UCSD-AML1 (cell line): ENCODE measurements at regions not wholly inside any gene's neighbourhood (a gene's known extent, or its start where the extent isn't known, plus 50 kb on each side); places are given as distances from the start of the nearest gene placed in this dataset.
"Not testable (repeated sequence)": the region's sequence is repeated elsewhere in the genome, so short reads cannot be mapped to it uniquely, and the experiment has no call there.

Experiments used
- DNase-seq: peaks from one replicate; lab custom pipeline; 2025; ENCODE audit not compliant: unreplicated experiment; lab: John Stamatoyannopoulos, UW

DNA sequence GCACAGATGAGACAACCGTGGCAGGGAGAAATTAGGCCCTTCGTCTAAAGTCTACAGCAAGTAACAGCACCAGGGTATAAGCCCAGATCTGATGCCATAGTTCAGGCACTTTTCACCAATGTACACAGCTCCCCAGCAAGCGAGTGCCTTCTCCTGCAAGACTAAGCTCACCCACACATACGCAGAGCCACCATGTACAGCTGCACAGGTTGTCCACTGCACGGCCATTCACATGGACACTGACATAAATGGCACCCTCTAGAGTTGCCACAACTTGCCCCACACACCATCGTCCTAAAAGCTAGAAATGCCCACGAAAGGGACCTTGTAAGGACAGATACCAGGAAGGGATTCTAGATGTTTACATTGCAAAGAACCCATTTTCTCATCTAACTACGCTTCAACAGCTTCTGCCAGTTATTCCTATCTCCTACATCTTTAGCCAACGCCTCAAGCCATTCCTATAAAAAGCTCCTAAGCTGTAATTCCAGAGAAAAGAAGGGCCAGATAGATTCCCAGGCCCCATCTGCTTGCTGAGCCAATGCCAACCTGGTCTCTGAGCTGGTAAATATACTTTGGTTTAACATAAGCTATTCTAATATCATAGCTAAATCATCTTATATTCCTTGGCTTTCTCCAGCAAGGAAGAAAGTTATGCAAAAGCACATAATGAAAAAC, 174.0 kb upstream of the KAZN start:
- no peak for DNase-seq

DNA sequence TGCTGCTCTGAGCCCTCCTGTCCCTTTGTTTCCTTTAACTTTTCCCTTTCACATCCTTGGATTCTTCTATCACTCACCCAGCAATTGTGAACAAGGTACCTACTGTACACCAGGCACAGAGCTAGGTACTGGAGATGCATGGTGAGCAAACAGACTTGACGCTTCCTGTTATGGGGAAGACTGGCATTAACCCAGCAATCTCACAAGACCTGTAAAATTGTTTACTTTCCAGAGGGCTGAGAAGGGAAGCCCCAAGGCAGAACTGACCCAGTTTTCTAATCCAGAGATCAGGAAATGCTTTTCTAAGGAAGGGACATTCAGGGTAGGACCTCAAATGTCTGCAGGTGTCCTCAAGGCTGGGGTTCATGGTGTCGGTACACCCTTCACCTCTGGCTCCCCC, 171.6 kb upstream of the KAZN start:
- DNase-seq, result no peak

DNA sequence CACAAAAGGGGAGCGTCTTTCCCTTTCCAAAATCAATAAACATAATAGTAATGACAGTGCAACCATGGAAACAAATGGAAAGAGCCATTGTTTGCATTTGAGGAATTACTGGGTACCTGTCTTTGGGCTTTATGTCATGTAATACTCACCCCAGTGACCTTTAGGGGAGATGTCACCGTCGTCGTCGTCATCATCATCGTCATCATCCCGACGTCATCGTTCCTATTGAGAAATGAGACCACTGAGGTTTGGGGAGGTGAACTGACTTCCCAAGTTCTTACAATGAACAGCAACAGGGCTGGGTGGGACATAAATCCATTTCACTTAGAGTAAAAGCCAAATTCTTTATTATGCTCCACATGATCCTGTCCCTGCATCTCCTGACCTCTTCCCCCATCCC, 168.9 kb upstream of the KAZN start:
- no peak for DNase-seq

DNA sequence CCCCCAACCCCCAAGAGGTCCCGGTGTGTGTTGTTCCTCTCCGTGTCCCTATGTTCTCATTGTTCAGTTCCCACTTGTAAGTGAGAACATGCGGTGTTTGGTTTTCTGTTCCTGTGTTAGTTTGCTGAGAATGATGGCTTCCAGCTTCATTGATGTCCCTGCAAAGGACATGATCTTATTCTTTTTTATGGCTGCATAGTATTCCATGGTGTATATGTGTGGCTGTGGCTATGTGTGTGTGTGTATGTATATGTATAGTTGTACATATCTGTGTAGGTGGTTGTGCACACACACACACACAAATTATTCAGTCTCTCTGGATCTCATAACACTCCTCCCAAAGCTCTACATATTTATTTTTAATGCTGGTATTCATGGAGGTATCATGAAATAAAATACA, 165.8 kb upstream of the KAZN start:
- DNase-seq, result not testable (repeated sequence)

DNA sequence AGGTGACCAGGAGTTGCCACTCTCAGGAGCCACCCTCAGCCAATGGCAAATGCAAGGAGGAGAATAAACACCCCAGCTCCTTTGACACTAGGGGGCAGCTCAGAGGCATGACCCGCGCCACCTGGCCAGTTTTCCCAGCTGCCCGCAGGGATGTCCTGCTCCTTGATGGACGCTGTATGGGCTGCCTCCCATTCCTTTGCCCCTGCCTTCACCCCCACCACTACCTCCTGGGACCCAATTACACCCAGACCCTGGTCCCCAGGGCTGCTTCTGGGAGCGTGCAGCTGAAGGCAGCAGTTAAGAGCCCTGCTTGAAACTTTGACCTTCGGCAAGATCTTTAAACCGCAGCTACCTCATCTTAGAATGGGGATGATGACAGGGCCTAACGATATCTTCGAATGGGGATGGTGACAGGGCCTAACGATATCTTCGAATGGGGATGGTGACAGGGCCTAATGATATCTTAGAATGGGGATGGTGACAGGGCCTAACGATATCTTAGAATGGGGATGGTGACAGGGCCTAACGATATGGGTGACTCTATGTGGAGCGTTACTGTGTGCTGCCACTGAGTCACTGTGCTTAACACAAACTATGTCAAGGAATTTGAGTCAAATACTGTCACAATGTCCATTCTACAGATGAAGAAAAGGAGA, 163.0 kb upstream of the KAZN start:
- DNase-seq, result no peak

DNA sequence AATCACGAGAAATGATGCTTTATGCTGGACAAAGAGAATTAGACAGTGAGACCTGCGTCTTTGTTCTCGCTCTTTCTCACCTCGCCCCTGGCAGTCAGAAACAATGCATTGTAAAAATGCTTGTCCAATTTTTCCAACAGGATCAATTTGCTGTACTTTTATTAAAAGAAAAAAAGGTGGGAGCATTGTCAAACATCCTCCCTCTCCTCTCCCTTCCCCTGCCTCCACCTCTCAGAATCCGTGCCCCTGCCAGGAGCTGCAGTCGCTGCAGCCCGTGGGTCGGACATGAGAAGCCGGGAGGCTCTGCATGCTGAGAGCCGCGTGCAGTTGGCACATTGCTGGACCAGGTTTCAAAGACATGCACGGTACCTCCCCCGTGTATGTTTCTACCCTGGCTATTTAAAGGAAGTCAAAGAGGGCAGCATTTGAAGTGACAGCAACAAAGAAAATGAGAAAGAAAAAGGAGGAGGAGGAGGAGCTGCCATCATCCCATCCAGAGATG, 161.0 kb upstream of the KAZN start:
- DNase-seq, result no peak

DNA sequence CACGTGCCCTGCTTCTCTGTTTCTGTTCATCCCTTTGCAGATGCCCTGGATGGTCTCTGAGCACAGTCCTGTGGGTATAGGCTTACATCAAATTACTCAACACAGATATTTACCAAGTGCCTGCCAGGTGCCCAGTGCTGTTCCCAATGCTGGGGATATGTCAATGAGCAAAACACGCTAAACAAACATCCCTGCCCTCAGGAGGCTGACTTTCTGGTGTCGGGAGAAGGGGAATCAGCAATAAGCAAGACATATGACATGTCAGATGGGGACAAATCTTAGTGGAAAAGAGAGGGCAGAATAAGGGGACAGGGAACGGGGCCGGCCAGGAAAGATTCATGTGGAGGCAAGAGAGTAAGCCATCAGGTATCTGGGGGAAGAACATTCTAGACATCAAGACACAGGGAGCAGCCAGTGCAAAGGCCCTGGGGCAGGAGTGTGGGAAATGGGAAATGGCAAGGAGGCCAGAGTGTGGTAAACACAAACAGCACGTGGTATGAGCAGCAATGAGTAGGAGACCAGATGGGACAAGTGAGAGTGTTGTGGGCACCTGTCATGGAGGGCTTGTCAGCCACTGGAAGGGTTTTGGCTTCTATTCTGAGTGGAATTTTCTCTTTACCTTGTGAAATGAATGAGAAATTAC, 160.2 kb upstream of the KAZN start:
- no peak for DNase-seq

DNA sequence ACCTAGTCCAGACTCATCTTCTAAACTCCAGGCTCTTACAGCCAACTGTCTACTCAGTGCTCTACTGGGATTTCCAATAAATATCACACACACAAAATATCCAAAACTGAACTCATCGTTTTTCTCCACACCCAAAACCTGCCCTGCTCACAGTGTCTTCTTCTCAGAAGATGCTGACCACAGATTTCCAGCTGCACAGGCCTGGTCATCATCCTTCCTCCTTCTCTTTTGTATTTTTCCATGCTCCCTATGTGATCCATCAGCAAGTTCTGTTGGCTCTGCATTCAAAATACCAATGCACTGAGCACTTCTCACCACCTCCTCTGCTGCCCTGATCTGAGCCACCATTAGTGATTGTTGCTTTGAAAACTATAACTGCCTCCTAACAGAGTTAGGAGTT, 159.5 kb upstream of the KAZN start:
- DNase-seq, result no peak

DNA sequence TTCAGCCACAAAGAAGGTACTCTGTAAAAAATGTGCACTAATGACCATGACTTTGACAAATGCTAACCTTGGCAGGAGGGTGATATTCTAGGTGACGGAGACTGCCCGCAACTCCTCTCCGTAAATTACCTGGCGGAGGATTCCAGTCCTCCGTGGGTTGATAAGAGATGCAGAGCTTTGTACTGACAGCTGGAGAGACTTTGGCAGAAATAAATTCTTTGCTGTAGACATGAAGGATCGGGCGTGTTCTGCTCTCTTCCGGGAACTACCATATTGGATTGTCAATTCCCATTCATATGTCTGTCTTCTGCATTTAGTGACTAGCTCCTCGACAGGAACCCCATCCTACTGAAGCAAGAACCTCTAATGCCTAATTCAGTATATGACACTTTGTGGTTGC, 158.3 kb upstream of the KAZN start:
- no peak for DNase-seq

DNA sequence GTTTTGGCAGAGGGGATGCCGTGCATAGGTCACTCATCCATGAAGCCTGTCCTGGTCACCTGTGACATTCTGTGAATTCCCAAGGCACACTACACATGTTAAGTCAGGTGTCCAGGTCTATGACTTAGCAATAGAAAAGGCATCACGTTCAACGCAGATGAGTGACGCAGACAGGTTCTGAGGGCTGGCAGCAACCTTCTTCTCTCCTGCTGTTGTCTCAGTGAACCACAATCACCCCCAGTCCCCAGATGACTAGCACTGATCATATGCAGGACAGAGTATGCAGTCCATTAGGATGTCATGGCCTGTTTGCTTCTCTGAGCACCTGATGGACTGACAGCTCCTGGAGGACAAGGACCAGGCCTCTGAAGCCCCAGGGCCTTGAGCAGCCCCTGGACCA, 157.8 kb upstream of the KAZN start:
- DNase-seq, result no peak

DNA sequence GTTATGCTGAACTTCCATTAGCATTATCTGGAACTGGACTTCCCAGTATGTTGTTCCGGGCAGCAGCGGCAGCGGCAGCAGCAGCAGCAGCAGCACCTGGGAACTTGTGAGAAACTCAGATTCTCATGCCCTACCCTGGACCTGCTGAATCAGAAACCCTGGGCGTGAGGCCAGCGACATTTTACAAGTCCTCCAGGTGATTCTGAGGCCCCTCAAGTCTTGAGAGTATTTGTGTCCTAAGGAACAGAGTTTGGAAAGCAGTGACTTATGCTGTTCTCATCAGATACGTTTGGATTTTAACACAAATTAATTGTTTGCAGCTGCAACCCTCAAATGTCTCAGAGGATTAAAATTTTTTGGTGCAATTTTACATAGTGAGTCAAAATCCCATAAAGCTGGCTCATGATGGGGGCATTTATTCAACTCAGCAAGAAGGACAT, 157.2 kb upstream of the KAZN start:
- no peak for DNase-seq

DNA sequence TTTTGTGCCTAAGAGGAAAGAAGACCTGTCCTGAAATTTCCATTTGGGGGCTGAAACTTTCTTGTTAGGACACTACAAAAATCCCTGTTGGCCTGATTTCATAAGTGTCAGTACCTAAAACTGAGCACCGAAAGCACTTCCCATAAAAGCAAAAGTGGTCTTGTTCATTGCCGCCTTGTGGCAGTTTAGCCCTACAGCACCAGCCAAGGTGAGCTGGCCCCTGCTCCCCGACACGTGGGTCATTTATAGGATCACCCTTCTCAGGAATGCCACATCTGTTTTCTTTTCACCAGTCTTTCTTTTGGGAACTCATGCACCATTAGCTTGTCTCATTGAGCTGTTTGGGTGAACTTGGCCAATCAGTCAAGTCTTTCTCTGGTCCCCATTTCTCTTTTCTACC, 155.8 kb upstream of the KAZN start:
- no peak for DNase-seq

DNA sequence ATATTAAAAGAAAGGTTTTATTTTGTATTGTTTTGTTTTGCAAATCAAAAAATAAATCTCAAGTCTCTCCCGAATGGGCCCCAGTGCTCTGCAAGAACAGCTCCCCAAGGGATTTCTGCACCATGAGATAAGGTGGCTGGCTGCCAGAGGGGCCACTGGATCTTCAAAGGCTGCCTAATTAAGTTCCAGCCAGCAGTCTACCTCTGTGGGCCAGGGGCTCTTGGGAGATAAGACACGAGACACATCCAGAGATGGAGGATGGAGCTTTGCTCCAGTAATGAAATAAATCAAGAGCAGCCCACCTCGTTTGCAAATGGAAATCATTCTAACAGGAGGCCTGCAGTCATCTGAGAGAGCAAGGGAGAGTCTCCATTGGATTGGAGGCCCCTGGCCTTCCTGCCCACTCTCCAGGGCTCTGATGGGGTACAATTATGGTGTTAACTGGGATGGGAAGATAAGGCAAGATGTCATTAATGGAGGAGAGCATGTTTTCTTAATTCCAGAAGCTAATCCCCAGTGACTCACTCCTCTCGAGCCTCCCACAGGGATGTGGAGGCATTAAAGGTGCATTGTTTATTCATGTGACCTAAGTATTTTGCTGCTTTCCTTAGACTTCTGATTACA, 155.2 kb upstream of the KAZN start:
- DNase-seq, result no peak

DNA sequence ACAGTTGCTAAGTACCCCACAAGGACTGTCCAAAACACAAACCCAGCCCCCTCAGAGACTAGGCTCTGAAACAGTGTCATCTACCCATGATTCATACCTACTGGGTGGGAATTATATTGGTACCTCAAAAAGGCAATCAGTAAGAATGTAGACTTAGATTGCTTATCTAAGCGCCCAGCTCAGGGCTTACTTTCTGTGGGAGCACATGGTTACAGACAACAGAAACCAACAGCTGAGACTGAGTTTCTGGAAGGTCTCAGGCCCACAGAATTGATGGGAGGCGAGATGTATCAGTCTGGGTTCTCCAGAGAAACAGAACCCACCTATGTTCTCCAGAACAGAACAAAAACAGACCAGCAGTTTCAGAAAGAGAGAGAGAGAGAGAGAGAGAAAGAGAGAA, 147.3 kb upstream of the KAZN start:
- no peak for DNase-seq

DNA sequence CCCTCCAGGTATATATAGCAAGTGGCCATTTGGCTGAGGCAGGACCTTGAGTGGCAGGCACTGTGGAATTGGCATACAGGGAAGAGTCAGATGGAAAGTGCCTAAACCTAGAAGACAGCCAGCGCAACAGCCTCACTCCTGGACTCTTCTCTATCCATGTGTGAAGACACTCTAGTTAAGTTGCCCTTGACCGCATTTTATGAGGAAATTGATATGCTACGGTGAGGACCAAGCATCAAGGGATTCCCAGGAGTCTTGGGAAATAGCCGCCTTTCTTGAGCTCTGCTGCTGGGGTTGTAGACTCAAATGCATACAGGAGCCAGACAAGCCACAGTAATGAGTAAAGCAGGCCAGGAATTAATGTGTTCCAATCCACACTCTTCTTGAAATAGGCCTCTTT, 145.9 kb upstream of the KAZN start:
- no peak for DNase-seq

DNA sequence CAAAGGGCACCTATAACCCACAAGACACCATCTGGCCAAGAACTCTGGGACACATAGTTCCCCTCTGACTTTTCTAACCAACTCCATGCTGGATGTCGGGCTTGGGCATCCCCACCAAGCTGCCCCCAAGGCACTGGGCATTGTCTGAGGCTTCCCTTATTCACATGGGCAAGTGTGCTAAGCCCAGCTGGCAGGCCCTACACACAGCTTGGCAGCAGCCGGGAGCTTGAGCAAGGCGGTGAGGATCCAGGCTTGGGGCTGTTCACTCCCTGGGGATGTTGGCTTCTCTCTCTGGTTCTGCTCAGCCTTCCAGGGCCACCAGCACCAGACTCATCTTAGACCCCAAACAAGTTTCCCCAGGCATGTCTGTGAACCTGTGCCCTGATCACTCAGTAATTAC, 138.3 kb upstream of the KAZN start:
- no peak for DNase-seq

DNA sequence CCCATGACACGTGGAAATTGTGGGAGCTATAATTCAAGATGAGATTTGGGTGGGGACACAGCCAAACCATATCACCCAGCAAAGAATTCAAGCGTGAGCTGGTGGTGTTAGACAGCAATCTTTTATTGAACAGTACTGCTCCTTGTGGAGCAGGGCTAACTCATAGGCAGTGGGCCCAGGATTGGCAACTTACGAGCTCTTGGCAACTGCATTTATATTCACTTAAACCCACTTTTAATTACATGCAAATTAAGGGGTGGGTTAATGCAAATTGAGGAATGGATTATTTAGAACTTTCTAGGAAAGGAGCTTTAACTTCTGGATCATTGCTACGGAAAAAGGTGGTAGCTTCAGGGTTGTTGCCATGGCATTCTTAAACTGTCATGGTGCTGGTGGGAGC, 135.6 kb upstream of the KAZN start:
- DNase-seq, result no peak

DNA sequence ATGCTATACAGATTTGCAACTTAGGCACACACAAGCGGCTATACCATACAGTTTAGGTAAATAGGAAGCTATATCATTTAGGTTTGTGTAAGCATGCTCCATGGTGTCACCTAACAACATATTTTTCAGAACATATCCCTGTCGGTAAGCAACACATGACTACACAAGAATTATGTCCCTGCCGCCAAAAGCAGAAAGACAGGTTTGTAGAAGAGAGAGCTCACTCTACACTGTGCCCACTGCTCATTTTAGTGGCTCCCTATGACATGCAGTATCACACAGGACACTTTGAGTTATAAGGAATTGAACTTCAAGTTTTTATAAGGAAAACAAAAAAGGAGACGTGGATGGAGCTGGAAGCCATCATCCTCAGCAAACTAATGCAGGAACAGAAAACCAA, 132.5 kb upstream of the KAZN start:
- DNase-seq, result no peak

DNA sequence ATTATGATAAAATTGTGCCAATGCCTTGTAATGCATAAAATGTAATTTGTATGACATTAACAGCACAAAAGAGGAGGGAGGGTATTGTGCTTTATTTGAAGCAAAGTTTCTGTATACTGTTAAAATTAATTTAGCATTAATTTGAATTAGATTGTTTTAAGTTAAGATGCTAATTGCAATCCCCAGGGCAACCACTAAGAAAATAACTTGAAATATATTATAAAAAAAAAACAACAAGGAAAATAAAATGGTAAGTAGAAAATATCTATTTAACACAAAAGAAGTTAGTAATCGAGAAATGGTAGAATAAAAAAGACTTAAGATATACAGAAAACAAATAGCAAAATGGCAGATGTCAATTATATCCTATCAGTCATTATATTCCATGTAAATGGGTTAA, 131.4 kb upstream of the KAZN start:
- DNase-seq, result no peak

DNA sequence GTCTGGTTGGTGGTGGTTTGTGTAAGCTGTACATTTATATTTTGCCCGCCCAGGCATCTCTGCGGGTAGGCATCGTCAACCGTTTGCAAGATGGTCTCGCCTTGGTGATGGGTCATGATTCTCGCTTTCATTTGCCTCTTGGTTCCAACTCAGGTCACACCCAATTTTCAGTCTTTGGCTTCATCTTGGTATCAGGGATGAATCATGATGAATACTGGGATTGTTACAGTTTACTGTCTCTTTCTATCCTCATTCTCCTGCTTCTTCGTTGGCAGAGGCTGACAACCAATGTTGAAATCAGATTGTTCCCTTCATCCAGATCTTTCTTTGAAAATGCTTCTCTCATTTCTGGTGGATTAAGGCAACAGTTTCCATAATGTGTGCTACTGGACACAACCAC, 129.7 kb upstream of the KAZN start:
- no peak for DNase-seq

DNA sequence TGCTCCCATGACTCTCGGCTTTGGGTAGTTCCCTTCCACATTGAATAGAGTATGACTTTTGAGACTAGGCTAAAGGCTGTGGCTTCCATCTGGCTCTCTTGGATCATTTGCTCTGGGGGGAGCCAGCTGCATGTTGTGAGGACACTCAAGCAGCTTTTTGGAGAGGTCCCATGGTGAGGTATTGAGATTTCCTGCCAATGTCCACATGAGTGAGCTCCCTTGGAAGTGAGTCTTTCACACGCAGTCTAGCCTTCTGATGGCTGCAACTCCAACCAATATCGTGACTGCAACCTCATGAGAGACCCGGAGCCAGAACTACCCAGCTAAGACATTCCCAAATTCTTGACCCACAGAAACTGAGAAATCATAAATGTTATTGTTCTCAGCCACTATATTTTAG, 127.7 kb upstream of the KAZN start:
- DNase-seq, result no peak

DNA sequence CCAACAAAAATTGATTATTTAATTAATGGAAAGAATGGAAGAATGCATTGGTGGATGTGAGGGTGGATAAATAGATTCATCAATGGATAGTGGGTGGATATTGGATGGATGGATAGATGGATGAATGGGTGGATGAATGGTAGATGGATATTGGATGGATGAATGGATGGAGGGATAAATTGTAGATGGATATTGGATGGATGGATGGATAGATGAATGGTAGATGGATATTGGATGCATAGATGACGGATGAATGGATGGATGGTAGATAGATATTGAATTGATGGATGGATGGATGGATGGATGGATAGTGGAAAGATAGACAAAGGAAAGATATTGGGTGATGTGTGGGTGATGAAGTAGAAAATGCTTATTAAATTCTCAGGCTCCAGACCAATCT, 123.6 kb upstream of the KAZN start:
- no peak for DNase-seq
